Suprapubic skin (tissue), 4 donors: ENCODE measurements at regions not wholly inside any gene's neighbourhood (a gene's known extent, or its start where the extent isn't known, plus 50 kb on each side); places are given as distances from the start of the nearest gene placed in this dataset.

ENCODE experiments used
- DNase-seq, 2 donors: peaks; one replicate each; pipeline ENCODE4 v3.0.0-alpha.2; 2019; ENCODE audit warnings: low spot score in 2 of 2
- H3K27ac ChIP-seq: fragments of 200-600 bp; sonication (generic); one replicate; pipeline ENCODE4 v1.5.1; 2019
- H3K27me3 ChIP-seq: fragments of 200-600 bp; sonication (generic); one replicate; pipeline ENCODE4 v1.5.1; 2019
- H3K36me3 ChIP-seq: fragments of 200-600 bp; sonication (generic); one replicate; pipeline ENCODE4 v1.5.1; 2019
- H3K4me1 ChIP-seq: fragments of 200-600 bp; sonication (generic); one replicate; pipeline ENCODE4 v1.5.1; 2019
- H3K4me3 ChIP-seq: fragments of 200-600 bp; sonication (generic); one replicate; pipeline ENCODE4 v1.5.1; 2019; ENCODE audit warnings: mild to moderate bottlenecking
- H3K9me3 ChIP-seq: fragments of 200-600 bp; sonication (generic); one replicate; pipeline ENCODE4 v1.5.1; 2019
- CTCF ChIP-seq, 2 donors: fragments of 200-600 bp in 1 of 2; fragments of 450-650 bp in 1 of 2; sonication (generic) in 1 of 2; IDR thresholded peaks; one replicate each; pipeline ENCODE4 v1.5.1; 2016 to 2019; ENCODE audit warnings: antibody characterized with exemption in 2 of 2, mild to moderate bottlenecking in 1 of 2, moderate library complexity in 1 of 2
- EP300 ChIP-seq: sonication (generic); formaldehyde crosslinking; IDR thresholded peaks from one replicate; pipeline ENCODE4 v1.6.1; 2017; ENCODE audit warnings: antibody characterized with exemption
- POLR2A ChIP-seq, 2 donors: fragments of 450-650 bp; IDR thresholded peaks; one replicate each; pipeline ENCODE4 v1.6.1; 2017; ENCODE audit warnings: antibody characterized with exemption in 2 of 2, mild to moderate bottlenecking in 2 of 2, moderate library complexity in 2 of 2
- POLR2AphosphoS5 ChIP-seq, 3 donors: sonication (generic); formaldehyde crosslinking; IDR thresholded peaks; one replicate each; pipeline ENCODE4 v1.6.1; 2017; ENCODE audit warnings: antibody characterized with exemption in 3 of 3
- WGBS: methylation state at CpG from one replicate; pipeline ENCODE4 v1.1.5; 2018; 5-methylcytosine and 5-hydroxymethylcytosine counted together

- H3K9me3 ChIP-seq: no peaks in the 10 kb centered on the region
- H3K4me1 ChIP-seq: no peaks in the 10 kb centered on the region
- no peaks in the 10 kb centered on the region for H3K36me3 ChIP-seq
- TF ChIP-seq EP300 (no peak), POLR2A (IDR thresholded peaks at IDR 0.05) (no peak), CTCF (IDR thresholded peaks at IDR 0.05) (no peak), POLR2AphosphoS5 (IDR thresholded peaks at IDR 0.05) (no peak)
- H3K27me3 ChIP-seq: no peaks in the 10 kb centered on the region
- no peak for DNase-seq
- H3K27ac ChIP-seq: no peak overlapping the region
- no peak overlapping the region for H3K4me3 ChIP-seq
These were observed 1067.3 kb downstream of the LRFN5 start for GRCh38 chr14:42673963-42674362.

- TF ChIP-seq EP300: no peak
- no peak for TF ChIP-seq POLR2AphosphoS5 (IDR thresholded peaks at IDR 0.05)
- TF ChIP-seq POLR2A (IDR thresholded peaks at IDR 0.05): no peak
- TF ChIP-seq CTCF (IDR thresholded peaks at IDR 0.05): no peak
- Histone ChIP-seq H3K27me3 (no peaks in the 10 kb centered on the region), H3K4me3 (no peak overlapping the region), H3K9me3 (no peaks in the 10 kb centered on the region), H3K4me1 (no peaks in the 10 kb centered on the region), H3K36me3 (no peaks in the 10 kb centered on the region), H3K27ac (no peak overlapping the region)
- no peak for DNase-seq
These were observed 1065.0 kb downstream of the LRFN5 start for GRCh38 chr14:42671636-42672035.

GRCh38 chr14:42665083-42665482 is 1058.4 kb downstream of the LRFN5 start:
- Histone ChIP-seq H3K4me3 (no peak overlapping the region), H3K9me3 (no peaks in the 10 kb centered on the region), H3K27me3 (no peaks in the 10 kb centered on the region), H3K36me3 (no peaks in the 10 kb centered on the region), H3K4me1 (no peaks in the 10 kb centered on the region), H3K27ac (no peak overlapping the region)
- no peak for DNase-seq
- TF ChIP-seq EP300 (no peak), CTCF (IDR thresholded peaks at IDR 0.05) (no peak), POLR2A (IDR thresholded peaks at IDR 0.05) (no peak), POLR2AphosphoS5 (IDR thresholded peaks at IDR 0.05) (no peak)

GRCh38 chr14:42664190-42664589 is 1057.5 kb downstream of the LRFN5 start:
- Histone ChIP-seq H3K4me1 (no peaks in the 10 kb centered on the region), H3K27ac (no peak overlapping the region), H3K9me3 (no peaks in the 10 kb centered on the region), H3K27me3 (no peaks in the 10 kb centered on the region), H3K4me3 (no peak overlapping the region), H3K36me3 (no peaks in the 10 kb centered on the region)
- 58% methylated on average over 1 of the region's 1 CpG for WGBS
- no peak for TF ChIP-seq POLR2AphosphoS5 (IDR thresholded peaks at IDR 0.05)
- no peak for TF ChIP-seq EP300
- no peak for TF ChIP-seq CTCF (IDR thresholded peaks at IDR 0.05)
- TF ChIP-seq POLR2A (IDR thresholded peaks at IDR 0.05): no peak
- DNase-seq: no peak

GRCh38 chr14:42654707-42655106 is 1048.0 kb downstream of the LRFN5 start:
- Histone ChIP-seq H3K36me3 (no peaks in the 10 kb centered on the region), H3K9me3 (no peaks in the 10 kb centered on the region), H3K4me3 (no peak overlapping the region), H3K4me1 (no peaks in the 10 kb centered on the region), H3K27ac (no peak overlapping the region), H3K27me3 (no peaks in the 10 kb centered on the region)
- 68% methylated on average over 2 of the region's 2 CpGs for WGBS
- DNase-seq: no peak
- TF ChIP-seq EP300: no peak
- no peak for TF ChIP-seq POLR2A (IDR thresholded peaks at IDR 0.05)
- TF ChIP-seq CTCF (IDR thresholded peaks at IDR 0.05): no peak
- no peak for TF ChIP-seq POLR2AphosphoS5 (IDR thresholded peaks at IDR 0.05)
